Eye (tissue), 1 donor: ENCODE measurements at regions not wholly inside any gene's neighbourhood (a gene's known extent, or its start where the extent isn't known, plus 50 kb on each side); places are given as distances from the start of the nearest gene placed in this dataset.
"Not testable (repeated sequence)": the region's sequence is repeated elsewhere in the genome, so short reads cannot be mapped to it uniquely, and the experiment has no call there.

Experiments
- DNase-seq: peaks from one replicate; pipeline ENCODE4 v3.0.0-alpha.2; 2015

GRCh38 chrX:77003956-77004355 is 443.2 kb upstream of the FGF16 start:
- DNase-seq, result no peak

- DNase-seq, result no peak
These were observed 437.5 kb upstream of the FGF16 start for GRCh38 chrX:77009691-77010090.

- peak; percentile 89 for DNase-seq
These were observed 432.5 kb upstream of the FGF16 start for GRCh38 chrX:77014377-77015372.

- DNase-seq, result no peak
These were observed 430.1 kb upstream of the FGF16 start for GRCh38 chrX:77017093-77017492.

GRCh38 chrX:77046180-77046810 is 400.9 kb upstream of the FGF16 start:
- peak; percentile 35 for DNase-seq

GRCh38 chrX:77060572-77060971 is 386.6 kb upstream of the FGF16 start:
- no peak for DNase-seq

- DNase-seq, result no peak
These were observed 386.2 kb upstream of the FGF16 start for GRCh38 chrX:77061022-77061421.

GRCh38 chrX:77061545-77061944 is 385.6 kb upstream of the FGF16 start:
- DNase-seq, result no peak

- no peak for DNase-seq
These were observed 381.3 kb upstream of the FGF16 start for GRCh38 chrX:77065896-77066295.

GRCh38 chrX:77070202-77070918 is 376.8 kb upstream of the FGF16 start:
- DNase-seq, result no peak

- no peak for DNase-seq
These were observed 370.3 kb upstream of the FGF16 start for GRCh38 chrX:77076896-77077295.

- not testable (repeated sequence) for DNase-seq
These were observed 366.0 kb upstream of the FGF16 start for GRCh38 chrX:77081237-77081636.

GRCh38 chrX:77085372-77085771 is 361.8 kb upstream of the FGF16 start:
- DNase-seq, result no peak

- peak; percentile 77 for DNase-seq
These were observed 359.5 kb upstream of the FGF16 start for GRCh38 chrX:77087529-77088169.

- DNase-seq, result no peak
These were observed 359.0 kb upstream of the FGF16 start for GRCh38 chrX:77088233-77088632.

- DNase-seq, result no peak
These were observed 332.7 kb upstream of the FGF16 start for GRCh38 chrX:77114501-77114900.

- DNase-seq, result no peak
These were observed 328.5 kb upstream of the FGF16 start for GRCh38 chrX:77118686-77119085.

GRCh38 chrX:77119706-77120105 is 327.5 kb upstream of the FGF16 start:
- no peak for DNase-seq

GRCh38 chrX:77123917-77124316 is 323.3 kb upstream of the FGF16 start:
- DNase-seq, result not testable (repeated sequence)

GRCh38 chrX:77127571-77127970 is 319.6 kb upstream of the FGF16 start:
- DNase-seq, result not testable (repeated sequence)

GRCh38 chrX:77143907-77144306 is 303.3 kb upstream of the FGF16 start:
- no peak for DNase-seq

GRCh38 chrX:77160301-77160700 is 286.9 kb upstream of the FGF16 start:
- DNase-seq, result no peak

- no peak for DNase-seq
These were observed 284.4 kb upstream of the FGF16 start for GRCh38 chrX:77162777-77163176.
